Raji (cell line): ENCODE measurements at regions not wholly inside any gene's neighbourhood (a gene's known extent, or its start where the extent isn't known, plus 50 kb on each side); places are given as distances from the start of the nearest gene placed in this dataset.

Source experiments
- POLR2A ChIP-seq: IDR thresholded peaks from 2 replicates; pipeline ENCODE4 v1.6.1; 2011; ENCODE audit warnings: low read depth, low read length, control low read depth; ENCODE audit not compliant: insufficient read depth

DNA sequence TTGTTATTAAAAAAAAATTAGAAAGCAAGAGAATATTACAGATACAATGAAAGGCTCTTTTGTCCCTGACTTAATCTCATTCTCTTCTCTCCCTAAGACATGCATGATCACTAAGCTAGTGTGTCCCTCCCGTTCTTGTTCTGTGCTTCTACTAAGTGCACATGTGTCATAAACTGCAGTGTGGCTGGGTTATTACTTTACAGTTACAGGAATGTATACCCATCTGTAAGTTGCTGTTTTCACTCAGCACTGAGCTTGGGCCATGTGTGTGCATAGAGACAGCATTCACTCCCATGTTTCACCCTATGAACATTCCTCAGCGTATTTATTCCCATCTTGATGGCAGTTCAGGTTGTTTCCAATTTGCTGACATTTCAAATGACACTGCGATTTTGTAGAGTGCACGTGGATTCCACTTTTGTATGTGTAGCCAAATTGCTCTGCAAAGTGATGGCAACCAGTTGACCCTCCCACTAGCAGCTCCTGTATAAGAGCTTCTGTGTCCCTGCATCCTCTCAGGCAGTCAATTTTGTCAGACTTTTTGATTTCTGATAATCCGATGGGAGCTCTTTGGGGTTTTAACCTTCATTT, 145.8 kb upstream of the UBE2E1 start:
- TF ChIP-seq POLR2A = no peak

DNA sequence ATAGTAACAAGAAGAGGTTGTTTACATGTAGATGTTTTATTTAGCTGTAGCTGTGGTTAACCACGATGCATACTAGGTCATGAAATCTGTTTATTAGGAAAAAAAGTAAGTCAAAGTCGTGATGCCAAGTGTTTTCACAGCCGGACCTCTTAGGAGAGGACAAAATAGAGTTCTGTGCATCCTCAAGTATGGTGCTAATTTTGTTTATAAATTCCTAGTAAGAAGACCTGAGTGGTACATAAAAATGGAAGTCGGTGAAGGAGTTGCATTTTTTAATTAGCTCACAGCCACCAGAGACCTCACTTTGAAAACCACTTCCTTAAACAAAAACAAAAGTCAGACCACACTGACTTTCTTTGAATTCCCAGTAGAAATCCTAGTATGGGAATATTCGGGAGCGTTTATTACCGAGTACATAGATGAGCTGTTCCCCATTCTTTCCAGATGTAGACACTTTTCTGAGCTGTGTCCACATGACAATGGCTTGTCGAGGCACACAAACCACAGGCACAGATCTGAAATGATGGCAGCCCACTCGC, 143.6 kb upstream of the UBE2E1 start:
- no peak for TF ChIP-seq POLR2A

DNA sequence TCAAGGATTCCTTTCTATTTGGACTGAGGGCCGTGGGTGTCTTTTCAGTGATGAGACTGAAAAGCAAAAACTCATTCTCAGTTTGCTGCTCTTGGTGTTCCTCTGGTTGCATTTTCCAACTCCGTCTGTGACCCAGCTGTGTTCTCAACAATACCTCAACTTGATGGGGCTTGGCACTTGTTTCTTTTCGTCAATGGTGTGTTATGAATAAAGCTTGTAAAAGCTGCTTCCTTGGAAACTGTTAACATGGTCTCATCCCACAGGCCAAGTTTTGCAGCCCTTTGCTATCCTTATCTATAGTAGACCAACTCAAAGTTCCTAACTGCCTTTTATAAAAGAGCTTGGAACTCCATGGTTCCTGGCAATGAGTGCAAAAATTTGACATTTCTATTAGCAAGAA, 142.5 kb upstream of the UBE2E1 start:
- no peak for TF ChIP-seq POLR2A

DNA sequence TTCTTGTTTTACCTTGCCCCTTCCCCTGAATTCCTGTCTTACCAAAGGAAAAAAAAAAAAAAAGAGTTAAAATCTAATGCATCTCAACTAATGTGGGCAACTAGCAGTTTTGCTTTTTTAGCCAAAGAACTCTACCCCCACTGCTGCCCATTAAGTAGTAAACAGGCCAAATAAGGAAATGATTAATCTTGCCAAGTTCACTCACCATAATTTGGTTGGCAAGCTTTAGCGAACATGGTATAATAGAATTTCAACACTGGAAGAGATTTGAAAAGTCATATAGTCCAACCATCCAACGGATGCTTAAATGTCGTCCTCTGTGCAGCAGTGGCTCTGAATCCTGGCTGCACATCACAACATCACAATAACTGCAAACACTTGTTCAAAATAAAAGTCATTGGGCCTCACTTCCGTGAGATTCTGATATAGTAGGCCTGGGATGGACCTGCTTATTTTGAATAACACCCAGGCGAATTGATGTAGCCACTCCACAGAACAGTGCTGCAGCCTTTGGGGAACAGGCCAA, 142.0 kb upstream of the UBE2E1 start:
- no peak for TF ChIP-seq POLR2A

DNA sequence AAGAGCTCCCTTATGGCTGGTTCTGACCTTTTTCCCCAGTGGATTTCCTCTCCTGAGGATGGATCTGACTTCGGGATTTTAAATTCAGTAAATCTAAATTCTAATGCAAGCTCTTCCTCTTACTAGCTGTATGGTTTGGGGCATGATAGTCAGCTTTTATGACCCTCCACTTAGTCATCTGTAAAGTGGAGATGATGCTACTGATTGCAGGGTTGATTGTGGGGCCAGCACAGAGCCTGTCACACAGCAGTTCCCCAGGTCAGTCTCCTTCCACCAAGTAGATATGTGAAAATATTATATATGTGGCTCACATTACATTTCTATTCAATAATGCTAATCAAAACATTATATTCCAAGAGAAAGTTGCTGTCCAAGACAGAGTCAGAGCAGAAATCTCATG, 141.3 kb upstream of the UBE2E1 start:
- no peak for TF ChIP-seq POLR2A

DNA sequence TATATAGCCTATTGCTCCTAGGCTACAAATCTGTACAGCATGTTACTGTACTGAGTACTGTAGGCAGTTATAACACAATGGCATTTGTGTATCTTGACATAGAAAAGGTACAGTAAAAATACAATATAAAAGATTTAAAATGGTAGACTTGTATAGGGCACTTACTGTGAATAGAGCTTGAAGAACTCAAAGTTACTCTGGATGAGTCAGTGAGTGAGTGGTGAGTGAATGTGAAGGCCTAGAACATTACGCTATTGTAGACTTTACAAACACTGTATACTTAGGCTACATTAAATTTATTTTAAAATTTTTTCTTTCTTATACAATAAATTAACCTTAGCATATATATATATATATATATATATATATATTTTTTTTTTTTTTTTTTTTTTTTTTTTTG, 140.0 kb upstream of the UBE2E1 start:
- TF ChIP-seq POLR2A = no peak

DNA sequence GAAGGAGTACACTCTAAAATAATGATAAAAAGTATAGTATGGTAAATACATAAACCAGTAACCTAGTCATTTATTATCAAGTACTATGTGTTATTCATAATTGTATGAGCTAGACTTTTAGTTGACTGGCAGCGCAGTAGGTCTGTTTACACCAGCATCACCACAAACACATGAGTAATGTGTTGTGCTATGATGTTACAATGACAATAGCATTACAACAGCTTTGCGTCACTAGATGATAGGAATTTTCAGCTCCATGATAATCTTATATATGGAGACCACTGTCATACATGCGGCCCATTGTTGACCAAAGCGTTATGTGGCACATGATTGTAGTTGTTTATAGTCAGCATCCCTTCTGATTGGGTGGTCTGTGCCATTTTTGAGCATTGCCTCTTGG, 138.9 kb upstream of the UBE2E1 start:
- TF ChIP-seq POLR2A = no peak

DNA sequence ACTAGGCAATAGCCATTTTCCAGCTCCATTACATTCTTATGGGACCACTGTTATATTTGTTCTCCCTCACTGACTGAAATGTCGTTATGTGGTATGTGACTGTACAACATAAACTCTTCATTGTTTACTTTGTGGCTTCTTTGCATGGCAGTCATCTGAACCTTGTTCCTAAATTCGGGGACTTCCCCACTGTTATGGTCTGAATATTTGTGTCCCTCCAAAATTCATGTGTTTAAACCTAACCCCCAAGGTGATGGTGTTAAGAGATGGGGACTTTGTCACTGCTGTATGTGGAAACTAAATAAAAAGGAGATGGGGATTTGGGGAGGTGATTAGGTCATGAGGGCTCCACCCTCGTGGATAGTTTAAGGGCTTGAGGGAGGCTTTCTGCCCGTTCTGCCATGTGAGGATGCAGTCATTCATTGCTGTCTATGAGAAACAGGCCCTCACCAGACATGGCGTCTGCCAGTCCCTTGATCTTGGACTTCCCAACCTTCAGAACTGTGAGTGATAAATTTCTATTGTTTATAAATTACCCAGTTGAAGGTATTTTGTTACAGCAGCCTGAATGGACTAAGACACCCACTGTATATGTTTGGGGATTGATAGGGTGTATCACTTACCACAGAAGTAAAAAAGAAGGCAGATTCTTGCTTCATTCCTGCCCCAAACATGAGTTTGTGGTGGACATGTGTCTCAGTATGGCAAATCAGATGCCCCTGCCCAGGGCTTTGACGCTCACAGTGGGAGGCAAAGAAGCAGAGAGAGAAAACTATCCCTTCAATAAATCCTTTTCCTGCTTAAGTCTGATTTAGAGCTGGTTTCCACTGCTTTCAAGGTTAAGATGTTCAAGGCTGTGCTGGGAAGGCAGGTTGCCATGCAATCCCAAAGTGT, 138.0 kb upstream of the UBE2E1 start:
- no peak for TF ChIP-seq POLR2A

DNA sequence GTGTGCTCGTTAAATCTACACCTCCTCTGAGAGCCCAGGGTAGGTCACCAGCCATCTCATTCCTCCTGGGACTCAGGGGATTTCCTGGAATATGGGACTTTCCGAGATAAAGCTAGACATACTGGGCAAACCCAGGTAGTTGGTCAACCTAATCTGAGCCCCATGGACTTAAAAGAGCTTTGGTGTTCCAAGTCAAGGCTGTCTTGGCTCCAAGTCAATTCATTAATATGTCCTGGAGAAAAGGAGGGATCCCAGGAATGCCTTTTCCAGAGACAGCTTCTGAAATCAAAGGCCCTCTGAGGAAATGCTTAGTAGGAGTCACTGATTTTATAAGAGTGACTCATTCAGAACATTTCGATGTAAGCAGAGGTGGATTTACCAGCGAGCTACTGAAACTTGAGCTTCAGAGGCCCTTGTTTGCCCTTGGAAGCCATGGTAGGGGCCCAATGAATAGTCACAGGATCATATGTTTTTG, 137.3 kb upstream of the UBE2E1 start:
- TF ChIP-seq POLR2A = no peak

DNA sequence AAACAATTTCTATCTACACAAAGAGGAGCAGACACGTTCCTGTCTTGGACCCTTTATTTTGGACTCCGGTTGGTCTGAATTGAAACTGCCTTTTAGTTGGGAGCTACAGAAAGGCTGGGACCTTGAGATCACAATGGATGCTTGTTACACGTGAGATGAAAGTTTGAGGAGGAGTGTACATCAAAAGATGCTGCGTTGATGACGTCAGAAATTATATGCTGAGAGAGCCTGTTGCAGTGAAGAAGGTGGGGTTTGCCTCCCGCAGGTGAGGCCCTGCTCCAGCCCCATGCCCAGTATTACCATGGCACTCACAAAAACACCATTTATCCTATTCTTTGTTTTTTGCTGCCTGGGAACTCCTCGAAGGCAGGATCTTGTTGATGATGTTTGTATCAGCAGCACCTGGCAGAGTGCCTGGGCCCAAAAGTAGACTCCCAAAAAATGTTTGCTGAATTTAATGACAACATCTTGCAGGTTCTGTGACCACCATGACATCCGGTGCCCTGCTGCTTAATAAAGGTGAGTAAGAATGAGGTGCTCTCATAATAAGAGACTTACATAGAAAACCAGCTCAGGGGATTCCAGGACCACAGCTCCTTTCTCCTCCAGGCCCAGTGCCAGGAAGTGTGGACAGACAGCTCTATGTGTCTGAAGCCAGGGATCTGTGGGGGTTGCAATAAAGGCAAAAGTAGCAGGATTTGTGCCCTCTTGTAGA, 136.1 kb upstream of the UBE2E1 start:
- TF ChIP-seq POLR2A = no peak

DNA sequence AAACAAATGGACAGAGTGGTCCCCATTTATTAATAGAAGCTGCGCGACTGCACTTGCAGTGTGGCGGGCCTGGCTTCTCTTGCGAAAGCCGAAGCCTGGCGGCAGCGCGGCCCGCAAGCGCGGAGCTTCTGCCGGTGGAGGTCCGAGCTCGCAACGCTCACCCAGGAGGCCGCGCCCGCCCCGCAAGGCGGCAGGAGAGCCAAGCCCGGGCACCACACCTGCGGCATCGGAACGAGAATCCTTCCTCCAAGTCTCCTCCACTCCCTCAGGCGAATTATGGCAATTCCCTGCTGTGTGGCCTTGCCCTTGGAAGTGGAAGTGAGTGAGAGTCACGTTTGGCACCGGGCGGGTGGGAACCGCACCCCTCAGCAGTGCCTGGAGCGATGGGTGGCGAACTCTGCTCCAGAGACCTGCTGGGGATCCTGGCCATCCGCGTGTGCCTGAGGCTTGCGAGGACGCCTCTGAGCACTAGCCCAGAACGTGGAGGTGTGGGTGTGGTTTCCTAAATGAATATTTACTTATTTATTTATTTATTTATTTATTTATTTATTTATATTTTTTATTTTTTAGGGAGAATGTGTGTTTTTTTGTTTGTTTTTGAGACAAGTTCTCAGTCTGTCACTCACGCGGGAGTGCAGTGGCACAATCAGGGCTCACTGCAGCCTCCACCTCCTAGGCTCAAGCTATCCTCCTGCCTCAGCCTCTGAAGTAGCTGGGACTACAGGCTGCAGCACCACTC, 133.7 kb upstream of the UBE2E1 start:
- TF ChIP-seq POLR2A = no peak

DNA sequence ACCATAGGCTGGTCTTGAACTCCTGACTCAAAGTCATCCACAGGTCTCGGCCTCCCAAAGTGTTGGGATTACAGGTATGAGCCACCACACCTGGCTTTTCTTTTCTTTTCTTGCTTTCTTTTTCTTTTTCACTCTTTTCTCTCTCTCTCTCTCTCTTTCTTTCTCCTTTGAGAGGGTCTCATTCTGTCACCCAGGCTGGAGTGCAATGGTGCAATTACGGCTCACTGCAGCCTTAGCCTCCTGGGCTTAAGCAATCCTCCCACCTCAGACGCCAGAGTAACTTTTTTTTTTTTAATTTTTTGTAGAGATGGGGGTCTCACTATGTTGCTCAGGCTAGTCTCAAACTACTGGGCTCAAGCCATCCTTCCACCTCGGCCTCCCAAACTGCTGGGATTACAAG, 133.1 kb upstream of the UBE2E1 start:
- no peak for TF ChIP-seq POLR2A

DNA sequence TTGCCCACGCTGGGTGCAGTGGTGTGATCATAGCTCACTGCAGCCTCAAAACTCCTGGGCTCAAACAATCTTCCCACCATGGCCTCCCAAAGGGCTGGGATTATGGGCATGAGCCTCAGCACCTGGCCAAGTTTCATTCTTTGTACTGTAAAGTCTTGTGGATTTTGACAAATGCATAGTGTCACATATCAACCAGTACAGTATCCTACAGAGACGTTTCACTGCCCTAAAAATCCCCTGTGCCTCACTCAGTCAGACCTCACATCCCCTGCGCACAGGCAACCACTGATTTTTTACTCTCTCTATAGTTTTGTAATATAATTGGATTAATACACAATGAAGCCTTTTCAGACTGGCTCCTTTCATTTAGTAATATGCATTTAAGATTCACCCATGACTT, 130.7 kb upstream of the UBE2E1 start:
- TF ChIP-seq POLR2A = no peak

DNA sequence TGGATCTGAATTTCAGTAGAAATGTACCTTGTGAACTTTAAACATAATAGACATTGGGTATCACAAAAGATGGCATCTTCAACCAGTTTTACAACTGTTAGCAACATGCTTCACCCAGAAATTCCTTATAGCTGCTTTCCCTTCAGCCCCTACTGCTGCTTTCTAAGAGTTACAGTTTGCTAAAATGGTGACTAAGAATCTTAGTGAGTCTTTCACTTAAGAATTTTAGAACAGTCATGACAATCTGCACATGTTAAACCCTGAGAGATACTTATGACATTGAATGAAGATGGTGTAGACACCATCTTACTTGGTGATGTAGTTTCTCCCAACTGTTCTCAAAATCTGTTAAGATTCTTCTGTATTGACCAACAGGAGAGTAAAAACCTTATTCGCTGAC, 129.7 kb upstream of the UBE2E1 start:
- no peak for TF ChIP-seq POLR2A

DNA sequence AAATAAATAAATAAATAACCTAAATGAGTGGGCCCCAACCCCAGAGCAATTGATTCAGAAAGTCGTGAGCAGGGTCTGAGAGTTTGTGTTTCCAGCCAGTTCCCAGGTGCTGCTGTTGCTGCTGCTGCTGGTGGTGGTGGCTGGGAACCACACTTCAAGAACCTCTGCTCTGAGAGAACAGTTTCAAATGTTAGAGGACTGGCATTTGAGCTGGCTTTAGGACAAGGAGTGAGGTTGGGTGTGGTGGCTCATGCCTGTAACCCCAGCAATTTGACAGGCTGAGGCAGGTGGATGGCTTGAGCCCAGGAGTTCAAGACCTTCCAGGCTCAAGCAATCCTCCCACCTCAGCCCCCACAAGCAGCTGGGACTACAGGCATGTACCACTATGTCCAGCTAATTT, 123.1 kb upstream of the UBE2E1 start:
- TF ChIP-seq POLR2A = no peak
